Endothelial cell of umbilical vein (primary cell): ENCODE measurements at regions not wholly inside any gene's neighbourhood (a gene's known extent, or its start where the extent isn't known, plus 50 kb on each side); places are given as distances from the start of the nearest gene placed in this dataset.

Source experiments
- CTCF ChIP-seq, 2 donors: IDR thresholded peaks; 1 replicate in 1 of 2; 2 replicates in 1 of 2; pipeline ENCODE4 v1.5.1; 2011; ENCODE audit warnings: low read length in 2 of 2, mild to moderate bottlenecking in 2 of 2, moderate library complexity in 2 of 2, control low read depth in 1 of 2, inconsistent platforms in 1 of 2, low read depth in 1 of 2; ENCODE audit not compliant: insufficient read depth in 1 of 2; ENCODE audit errors: extremely low read depth in 1 of 2
- EZH2 ChIP-seq: IDR thresholded peaks from 2 replicates; pipeline ENCODE4 v1.6.1; 2012; ENCODE audit warnings: borderline replicate concordance, low read depth, mild to moderate bottlenecking, moderate library complexity, low read length, inconsistent platforms; ENCODE audit not compliant: severe bottlenecking
- FOS ChIP-seq: IDR thresholded peaks from 2 replicates; pipeline ENCODE4 v1.6.1; 2011; ENCODE audit warnings: mild to moderate bottlenecking, low read length, moderate library complexity, borderline replicate concordance; ENCODE audit not compliant: insufficient read depth
- MAX ChIP-seq: IDR thresholded peaks from 2 replicates; pipeline ENCODE4 v1.6.1; 2011; ENCODE audit not compliant: insufficient read depth, insufficient read length
- MYC ChIP-seq: IDR thresholded peaks from one replicate; pipeline ENCODE4 v1.6.1; 2011; ENCODE audit warnings: mild to moderate bottlenecking, low read depth, low read length
- POLR2A ChIP-seq: IDR thresholded peaks from 2 replicates; pipeline ENCODE4 v1.6.1; 2012; ENCODE audit warnings: low read depth, mild to moderate bottlenecking, control low read depth, low read length
- POLR2AphosphoS5 ChIP-seq: IDR thresholded peaks from 2 replicates; pipeline ENCODE4 v1.6.1; 2012; ENCODE audit warnings: low read depth, mild to moderate bottlenecking, control low read depth, low read length, moderate library complexity; ENCODE audit not compliant: insufficient read depth

- TF ChIP-seq CTCF (IDR thresholded peaks at IDR 0.05; ENCODE audit: extremely low read depth in 1 of 2, insufficient read depth in 1 of 2, low read depth in 1 of 2, low read length in 2 of 2) (no peak), FOS (no peak), POLR2AphosphoS5 (no peak), MAX (no peak), EZH2 (no peak), POLR2A (no peak), MYC (no peak)
Measured at GRCh38 chr15:19992428-19992827, 549.2 kb downstream of the GOLGA6L6 start.
